ENCODE measurements at regions not wholly inside any gene's neighbourhood (a gene's known extent, or its start where the extent isn't known, plus 50 kb on each side); places are given as distances from the start of the nearest gene placed in this dataset.

GRCh38 chr11:79694368-79694767 lies 253.5 kb upstream of the TENM4 start:
- no peak overlapping the region for H3K4me3 ChIP-seq (ENCODE audit: low read length)
- no peak overlapping the region for H3K4me3 Mint-ChIP-seq
- TF ChIP-seq, protein P1, sequence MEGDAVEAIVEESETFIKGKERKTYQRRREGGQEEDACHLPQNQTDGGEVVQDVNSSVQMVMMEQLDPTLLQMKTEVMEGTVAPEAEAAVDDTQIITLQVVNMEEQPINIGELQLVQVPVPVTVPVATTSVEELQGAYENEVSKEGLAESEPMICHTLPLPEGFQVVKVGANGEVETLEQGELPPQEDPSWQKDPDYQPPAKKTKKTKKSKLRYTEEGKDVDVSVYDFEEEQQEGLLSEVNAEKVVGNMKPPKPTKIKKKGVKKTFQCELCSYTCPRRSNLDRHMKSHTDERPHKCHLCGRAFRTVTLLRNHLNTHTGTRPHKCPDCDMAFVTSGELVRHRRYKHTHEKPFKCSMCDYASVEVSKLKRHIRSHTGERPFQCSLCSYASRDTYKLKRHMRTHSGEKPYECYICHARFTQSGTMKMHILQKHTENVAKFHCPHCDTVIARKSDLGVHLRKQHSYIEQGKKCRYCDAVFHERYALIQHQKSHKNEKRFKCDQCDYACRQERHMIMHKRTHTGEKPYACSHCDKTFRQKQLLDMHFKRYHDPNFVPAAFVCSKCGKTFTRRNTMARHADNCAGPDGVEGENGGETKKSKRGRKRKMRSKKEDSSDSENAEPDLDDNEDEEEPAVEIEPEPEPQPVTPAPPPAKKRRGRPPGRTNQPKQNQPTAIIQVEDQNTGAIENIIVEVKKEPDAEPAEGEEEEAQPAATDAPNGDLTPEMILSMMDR (IDR thresholded peaks at IDR 0.05): no peak
- DNase-seq (no peak), ATAC-seq (ENCODE audit: poor library complexity) (no peak)
- no peaks in the 10 kb centered on the region for H3K27me3 ChIP-seq (ENCODE audit: control insufficient read depth in 1 of 2, insufficient read depth in 2 of 2, low read length in 2 of 2)
- peaks cover 0 to 3% of the 10 kb centered on the region in 2 experiments for H3K9me3 ChIP-seq (ENCODE audit: control insufficient read depth in 1 of 2, insufficient read depth in 1 of 2, low read length in 2 of 2)
- H3K4me1 ChIP-seq (ENCODE audit: insufficient read depth, low read length): no peaks in the 10 kb centered on the region
- intact Hi-C loops (cut with DNase I, micrococcal nuclease): no loop called here
- peaks cover 1% of the 10 kb centered on the region for H3K9me3 Mint-ChIP-seq
- no peak overlapping the region for H3K27ac Mint-ChIP-seq
- ChIA-PET CTCF (no interaction called here), POLR2A (no interaction called here)
- no peaks in the 10 kb centered on the region for H3K27me3 Mint-ChIP-seq
- no peaks in the 10 kb centered on the region for H3K4me1 Mint-ChIP-seq (ENCODE audit: low read depth)
- no peak overlapping the region for H3K27ac ChIP-seq (ENCODE audit: low read depth in 1 of 2, low read length in 2 of 2)
- no peaks in the 10 kb centered on the region for H3K36me3 ChIP-seq (ENCODE audit: insufficient read depth, low read length)
- no peaks in the 10 kb centered on the region for H3K36me3 Mint-ChIP-seq (ENCODE audit: low read depth)

DNA sequence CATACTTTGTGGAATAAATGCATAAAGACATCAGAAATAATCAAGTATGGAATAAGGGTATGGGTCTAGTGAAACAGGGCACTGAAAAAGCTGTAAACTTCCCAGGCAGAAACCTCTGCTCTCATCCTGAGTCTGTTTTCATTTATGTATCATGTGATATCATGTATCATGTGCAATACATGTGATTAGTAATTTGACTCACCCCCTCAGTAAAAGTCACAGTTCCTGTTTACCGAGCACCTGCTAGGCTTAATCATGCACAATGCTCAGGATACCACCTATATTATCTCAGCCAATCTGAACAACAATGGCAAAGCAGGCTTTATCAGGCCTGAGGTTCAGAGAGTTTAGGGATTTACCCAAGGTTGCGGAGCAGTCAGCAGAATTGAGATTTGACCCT lies 250.6 kb upstream of the TENM4 start:
- POLR2A ChIA-PET: no interaction called here

DNA sequence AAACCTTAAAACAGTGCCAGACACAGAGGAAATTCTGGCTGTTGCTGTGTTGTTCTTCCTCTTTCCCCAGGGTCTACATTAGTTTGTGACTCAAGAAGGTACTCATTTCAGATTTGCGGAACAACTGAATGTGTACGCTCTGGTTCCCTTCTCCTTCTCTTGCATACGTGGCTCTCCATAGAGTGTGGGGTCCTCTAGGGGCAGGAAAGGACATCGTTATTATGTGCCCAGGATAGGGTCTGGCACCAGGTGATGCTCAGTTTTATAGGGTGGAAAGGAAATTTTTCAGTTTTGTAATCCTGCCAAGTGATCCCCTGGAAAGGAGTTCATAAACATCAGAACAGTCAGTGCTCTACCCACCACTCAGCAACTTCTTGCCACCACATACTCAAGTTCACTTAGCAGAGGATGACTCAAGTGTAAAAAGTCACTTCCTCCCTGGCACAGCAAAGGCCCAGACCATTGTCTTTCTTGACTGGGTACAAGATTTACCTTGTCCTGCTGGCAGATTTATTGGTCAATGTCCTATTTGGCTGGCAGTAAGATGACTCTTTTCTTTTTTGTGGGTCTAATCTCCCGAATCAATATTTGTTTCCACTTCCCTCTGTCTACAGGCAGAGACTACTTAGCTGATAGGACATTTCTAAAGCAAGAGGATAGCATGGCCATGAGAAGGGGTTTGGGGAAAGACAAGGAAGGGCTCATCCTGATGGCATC lies 246.0 kb upstream of the TENM4 start:
- no peaks in the 10 kb centered on the region for H3K4me1 Mint-ChIP-seq (ENCODE audit: low read depth)
- H3K27ac Mint-ChIP-seq: no peak overlapping the region
- POLR2A ChIA-PET: no interaction called here
- no peaks in the 10 kb centered on the region for H3K36me3 ChIP-seq (ENCODE audit: insufficient read depth, low read length)
- DNase-seq (no peak), ATAC-seq (ENCODE audit: poor library complexity) (no peak)
- no peak overlapping the region for H3K4me3 Mint-ChIP-seq
- no peaks in the 10 kb centered on the region for H3K27me3 Mint-ChIP-seq
- no peaks in the 10 kb centered on the region for H3K4me1 ChIP-seq (ENCODE audit: insufficient read depth, low read length)
- H3K4me3 ChIP-seq (ENCODE audit: low read length): no peak overlapping the region
- H3K27ac ChIP-seq (ENCODE audit: low read depth in 1 of 2, low read length in 2 of 2): no peak overlapping the region
- no peaks in the 10 kb centered on the region for H3K36me3 Mint-ChIP-seq (ENCODE audit: low read depth)
- peaks cover 1% of the 10 kb centered on the region for H3K9me3 Mint-ChIP-seq
- CTCF ChIA-PET: no interaction called here
- intact Hi-C loops (cut with DNase I, micrococcal nuclease): no loop called here
- TF ChIP-seq, protein P1 (IDR thresholded peaks at IDR 0.05): no peak
- no peaks in the 10 kb centered on the region for H3K27me3 ChIP-seq (ENCODE audit: control insufficient read depth in 1 of 2, insufficient read depth in 2 of 2, low read length in 2 of 2)
- peaks cover 0 to 3% of the 10 kb centered on the region in 2 experiments for H3K9me3 ChIP-seq (ENCODE audit: control insufficient read depth in 1 of 2, insufficient read depth in 1 of 2, low read length in 2 of 2)

More for the DNA sequence above, 250.6 kb upstream of the TENM4 start:
- peaks cover 0 to 3% of the 10 kb centered on the region in 2 experiments for H3K9me3 ChIP-seq (ENCODE audit: control insufficient read depth in 1 of 2, insufficient read depth in 1 of 2, low read length in 2 of 2)
- no peak overlapping the region for H3K27ac ChIP-seq (ENCODE audit: low read depth in 1 of 2, low read length in 2 of 2)
- no peaks in the 10 kb centered on the region for H3K36me3 Mint-ChIP-seq (ENCODE audit: low read depth)
- H3K4me1 Mint-ChIP-seq (ENCODE audit: low read depth): no peaks in the 10 kb centered on the region
- H3K9me3 Mint-ChIP-seq: peaks cover 1% of the 10 kb centered on the region
- H3K27me3 ChIP-seq (ENCODE audit: control insufficient read depth in 1 of 2, insufficient read depth in 2 of 2, low read length in 2 of 2): no peaks in the 10 kb centered on the region
- DNase-seq: no peak
- H3K27ac Mint-ChIP-seq: no peak overlapping the region
- no peaks in the 10 kb centered on the region for H3K4me1 ChIP-seq (ENCODE audit: insufficient read depth, low read length)
- H3K4me3 ChIP-seq (ENCODE audit: low read length): no peak overlapping the region
- intact Hi-C loops (cut with DNase I, micrococcal nuclease): no loop called here
- TF ChIP-seq, protein P1 (IDR thresholded peaks at IDR 0.05): no peak
- H3K36me3 ChIP-seq (ENCODE audit: insufficient read depth, low read length): no peaks in the 10 kb centered on the region
- ATAC-seq (ENCODE audit: poor library complexity): no peak
- no peaks in the 10 kb centered on the region for H3K27me3 Mint-ChIP-seq
- CTCF ChIA-PET: no interaction called here
- H3K4me3 Mint-ChIP-seq: no peak overlapping the region

Measured in CD4-positive, alpha-beta T cell (primary cell).